ENCODE measurements at regions not wholly inside any gene's neighbourhood (a gene's known extent, or its start where the extent isn't known, plus 50 kb on each side); places are given as distances from the start of the nearest gene placed in this dataset.

DNA sequence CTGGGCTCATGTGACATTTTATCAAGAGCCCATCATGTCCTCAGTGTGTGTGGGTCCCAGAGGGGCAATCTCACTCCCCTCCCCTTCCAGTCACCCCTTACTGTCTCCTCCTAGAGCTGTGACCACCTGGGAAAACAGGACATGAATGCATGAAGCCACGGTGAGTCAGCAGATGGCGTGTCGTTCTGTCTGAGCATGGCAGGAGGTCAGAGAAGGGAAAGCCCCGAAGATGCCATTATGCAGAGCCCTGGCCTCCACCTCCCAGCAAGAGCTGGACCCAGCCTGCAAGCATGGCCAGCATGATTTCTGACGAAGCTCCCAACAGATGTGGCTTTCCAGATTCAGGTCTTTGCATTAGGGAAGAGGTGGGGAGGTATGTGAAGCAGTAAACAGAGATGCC is 118.5 kb downstream of the TLE3 start:
- TF ChIP-seq, protein P1, sequence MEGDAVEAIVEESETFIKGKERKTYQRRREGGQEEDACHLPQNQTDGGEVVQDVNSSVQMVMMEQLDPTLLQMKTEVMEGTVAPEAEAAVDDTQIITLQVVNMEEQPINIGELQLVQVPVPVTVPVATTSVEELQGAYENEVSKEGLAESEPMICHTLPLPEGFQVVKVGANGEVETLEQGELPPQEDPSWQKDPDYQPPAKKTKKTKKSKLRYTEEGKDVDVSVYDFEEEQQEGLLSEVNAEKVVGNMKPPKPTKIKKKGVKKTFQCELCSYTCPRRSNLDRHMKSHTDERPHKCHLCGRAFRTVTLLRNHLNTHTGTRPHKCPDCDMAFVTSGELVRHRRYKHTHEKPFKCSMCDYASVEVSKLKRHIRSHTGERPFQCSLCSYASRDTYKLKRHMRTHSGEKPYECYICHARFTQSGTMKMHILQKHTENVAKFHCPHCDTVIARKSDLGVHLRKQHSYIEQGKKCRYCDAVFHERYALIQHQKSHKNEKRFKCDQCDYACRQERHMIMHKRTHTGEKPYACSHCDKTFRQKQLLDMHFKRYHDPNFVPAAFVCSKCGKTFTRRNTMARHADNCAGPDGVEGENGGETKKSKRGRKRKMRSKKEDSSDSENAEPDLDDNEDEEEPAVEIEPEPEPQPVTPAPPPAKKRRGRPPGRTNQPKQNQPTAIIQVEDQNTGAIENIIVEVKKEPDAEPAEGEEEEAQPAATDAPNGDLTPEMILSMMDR (conservative IDR thresholded peaks at IDR 0.05 in 1 of 2, IDR thresholded peaks at IDR 0.05 in 1 of 2; ENCODE audit: low read depth in 1 of 2, low read length in 2 of 2): no peak
- no peak for TF ChIP-seq EZH2 (IDR thresholded peaks at IDR 0.05; ENCODE audit: low read length, missing control alignments)
